A673 (cell line): ENCODE measurements at regions not wholly inside any gene's neighbourhood (a gene's known extent, or its start where the extent isn't known, plus 50 kb on each side); places are given as distances from the start of the nearest gene placed in this dataset.

Source experiments
- CTCF ChIP-seq: fragments of 300-800, 200-600 bp; sonication (generic); conservative IDR thresholded peaks from 2 replicates; pipeline ENCODE4 v1.5.1; 2017; ENCODE audit warnings: low read depth, mild to moderate bottlenecking, antibody characterized with exemption, low read length, moderate library complexity, mixed read lengths
- EZH2 ChIP-seq: fragments of 200-600 bp; sonication (generic); IDR thresholded peaks from 2 replicates; pipeline ENCODE4 v1.6.1; 2017; ENCODE audit warnings: borderline replicate concordance, low read depth, mild to moderate bottlenecking, mixed read lengths, antibody characterized with exemption, low read length; ENCODE audit not compliant: poor library complexity, severe bottlenecking

DNA sequence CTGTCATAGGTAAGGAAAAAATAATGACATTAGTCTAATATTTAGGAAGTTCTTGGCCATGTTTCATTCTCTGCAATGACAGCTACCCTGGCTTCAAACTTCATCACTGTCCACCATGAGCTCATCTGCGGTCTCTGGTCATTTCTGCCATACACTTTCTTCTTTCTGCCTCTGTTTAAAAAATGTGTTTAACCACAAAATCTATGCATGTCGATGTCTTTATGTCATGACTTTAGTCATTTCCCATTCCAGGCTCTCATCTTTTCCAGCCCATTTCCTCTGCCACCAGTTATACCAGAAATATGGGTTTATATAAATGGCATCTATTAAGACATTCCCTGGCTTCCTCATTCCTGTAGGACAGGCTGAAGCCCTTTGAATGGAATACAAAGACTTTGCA, 68.5 kb upstream of the DUSP10 start:
- no peak for TF ChIP-seq CTCF
- no peak for TF ChIP-seq EZH2
